IMR-90 (cell line): ENCODE measurements at regions not wholly inside any gene's neighbourhood (a gene's known extent, or its start where the extent isn't known, plus 50 kb on each side); places are given as distances from the start of the nearest gene placed in this dataset.

Source experiments
- ATAC-seq: fragments of 200-7000 bp; cut with Tn5 transposase; 2 replicates; pipeline ENCODE4 v1.9.1; 2020; ENCODE audit warnings: low read depth, mild to moderate bottlenecking, moderate library complexity
- BruUV-seq: library from RNA; stranded (reverse); fragments of 400-500 nt; replicated peaks from 2 replicates; lab custom pipeline; 2021; lab: Mats Ljungman, UMichigan
- CTCF ChIA-PET: fragments of 300-600 bp; formaldehyde crosslinking; extraction: SDS; loops from one replicate; lab custom pipeline; 2021; ENCODE audit warnings: antibody characterized with exemption; lab: Yijun Ruan, JAX
- POLR2A ChIA-PET: fragments of 300-600 bp; sonication (Branson Sonifier 250); formaldehyde crosslinking; loops from one replicate; lab custom pipeline; 2022; ENCODE audit warnings: antibody characterized with exemption; ENCODE audit not compliant: unreplicated experiment; lab: Charles Lee
- DNase-seq: peaks from one replicate; pipeline ENCODE4 v3.0.0; 2013
- H2AFZ ChIP-seq: replicated peaks from 2 replicates; pipeline ENCODE3; 2013; ENCODE audit warnings: low read length, mild to moderate bottlenecking; ENCODE audit not compliant: poor library complexity
- H2AK5ac ChIP-seq: 2 replicates; pipeline ENCODE4 v1.6.1; 2013; ENCODE audit warnings: low read depth, low read length, inconsistent platforms
- H2AK9ac ChIP-seq: replicated peaks from 2 replicates; pipeline ENCODE3; 2013; ENCODE audit warnings: mild to moderate bottlenecking, low read depth, low read length, moderate library complexity; ENCODE audit not compliant: poor library complexity
- H2BK120ac ChIP-seq: 2 replicates; pipeline ENCODE4 v1.6.1; 2013; ENCODE audit warnings: low read depth, low read length, inconsistent platforms
- H2BK15ac ChIP-seq: 3 replicates; pipeline ENCODE4 v1.6.1; 2013; ENCODE audit warnings: low read depth, low read length, inconsistent platforms
- H2BK20ac ChIP-seq: 2 replicates; pipeline ENCODE4 v1.6.1; 2013; ENCODE audit warnings: low read depth, mild to moderate bottlenecking, inconsistent platforms, low read length, moderate library complexity
- H2BK5ac ChIP-seq: 2 replicates; pipeline ENCODE4 v1.6.1; 2013; ENCODE audit warnings: mild to moderate bottlenecking, low read depth, low read length, inconsistent platforms; ENCODE audit not compliant: poor library complexity, severe bottlenecking
- H3K14ac ChIP-seq: replicated peaks from 2 replicates; pipeline ENCODE4 v1.6.1; 2013; ENCODE audit warnings: low read depth, low read length, inconsistent platforms
- H3K18ac ChIP-seq: 2 replicates; pipeline ENCODE4 v1.6.1; 2013; ENCODE audit warnings: low read depth, low read length, control low read depth
- H3K23ac ChIP-seq: 2 replicates; pipeline ENCODE4 v1.6.1; 2013; ENCODE audit warnings: low read depth, low read length, inconsistent platforms
- H3K27ac ChIP-seq: 2 replicates; pipeline ENCODE4 v1.5.1; 2013; ENCODE audit warnings: mild to moderate bottlenecking, control low read depth, low read length; ENCODE audit not compliant: insufficient read depth
- H3K27me3 ChIP-seq: 2 replicates; pipeline ENCODE4 v1.6.1; 2013; ENCODE audit warnings: low read length; ENCODE audit not compliant: control insufficient read depth, insufficient read depth
- H3K36me3 ChIP-seq: 2 replicates; pipeline ENCODE4 v1.6.1; 2013; ENCODE audit warnings: low read length, mixed read lengths; ENCODE audit not compliant: control insufficient read depth, insufficient read depth
- H3K4ac ChIP-seq: 2 replicates; pipeline ENCODE4 v1.6.1; 2013; ENCODE audit warnings: low read depth, low read length, inconsistent platforms
- H3K4me1 ChIP-seq: 2 replicates; pipeline ENCODE4 v1.6.1; 2013; ENCODE audit warnings: low read length, mixed read lengths; ENCODE audit not compliant: control insufficient read depth, insufficient read depth
- H3K4me2 ChIP-seq: 2 replicates; pipeline ENCODE4 v1.6.1; 2013; ENCODE audit warnings: low read depth, mild to moderate bottlenecking, control low read depth, low read length, moderate library complexity
- H3K4me3 ChIP-seq: 2 replicates; pipeline ENCODE4 v1.5.1; 2013; ENCODE audit warnings: low read depth, mild to moderate bottlenecking, control low read depth, low read length, moderate library complexity; ENCODE audit not compliant: insufficient read depth
- H3K56ac ChIP-seq: 2 replicates; pipeline ENCODE4 v1.6.1; 2013; ENCODE audit warnings: low read length, inconsistent platforms; ENCODE audit not compliant: insufficient read depth; ENCODE audit errors: extremely low read depth
- H3K79me1 ChIP-seq, 2 experiments: 2 replicates each; pipeline ENCODE4 v1.6.1; 2013; ENCODE audit warnings: low read length in 2 of 2, inconsistent platforms in 1 of 2, low read depth in 1 of 2
- H3K9ac ChIP-seq: 2 replicates; pipeline ENCODE4 v1.6.1; 2013; ENCODE audit warnings: low read depth, low read length, control low read depth
- H3K9me1 ChIP-seq: 2 replicates; pipeline ENCODE4 v1.6.1; 2013; ENCODE audit warnings: low read length, inconsistent platforms; ENCODE audit not compliant: insufficient read depth
- H3K9me3 ChIP-seq: 2 replicates; pipeline ENCODE4 v1.6.1; 2013; ENCODE audit warnings: low read length; ENCODE audit not compliant: control insufficient read depth, insufficient read depth
- H4K20me1 ChIP-seq: 2 replicates; pipeline ENCODE4 v1.6.1; 2013; ENCODE audit warnings: low read length, inconsistent platforms; ENCODE audit not compliant: insufficient read depth
- H4K5ac ChIP-seq: 2 replicates; pipeline ENCODE4 v1.6.1; 2013; ENCODE audit warnings: mild to moderate bottlenecking, low read depth, low read length, control low read depth
- H4K8ac ChIP-seq, 2 experiments: 2 replicates each; pipeline ENCODE4 v1.6.1; 2013; ENCODE audit warnings: low read depth in 2 of 2, low read length in 2 of 2, control low read depth in 1 of 2, inconsistent platforms in 1 of 2
- H4K91ac ChIP-seq: 2 replicates; pipeline ENCODE4 v1.6.1; 2013; ENCODE audit warnings: low read depth, low read length, inconsistent platforms; ENCODE audit not compliant: insufficient read depth
- BHLHE40 ChIP-seq: fragments of 150-350 bp; IDR thresholded peaks from 2 replicates; pipeline ENCODE4 v1.6.1; 2016; ENCODE audit warnings: mild to moderate bottlenecking, low read depth, low read length
- CEBPB ChIP-seq: IDR thresholded peaks from 2 replicates; pipeline ENCODE4 v1.6.1; 2012; ENCODE audit warnings: low read depth, low read length, improper control_type of control experiment
- CHD1 ChIP-seq: IDR thresholded peaks from 2 replicates; pipeline ENCODE4 v1.6.1; 2012; ENCODE audit warnings: low read depth, low read length, improper control_type of control experiment
- FOS ChIP-seq: fragments of 150-350 bp; IDR thresholded peaks from 2 replicates; pipeline ENCODE4 v1.6.1; 2016; ENCODE audit warnings: low read depth, low read length
- MAFK ChIP-seq: IDR thresholded peaks from 2 replicates; pipeline ENCODE4 v1.6.1; 2012; ENCODE audit warnings: low read depth, low read length, improper control_type of control experiment
- MAZ ChIP-seq: IDR thresholded peaks from 2 replicates; pipeline ENCODE4 v1.6.1; 2012; ENCODE audit warnings: low read depth, mild to moderate bottlenecking, low read length, improper control_type of control experiment, moderate library complexity, borderline replicate concordance
- MXI1 ChIP-seq: IDR thresholded peaks from 2 replicates; pipeline ENCODE4 v1.6.1; 2012; ENCODE audit warnings: low read depth, mild to moderate bottlenecking, low read length, moderate library complexity, borderline replicate concordance
- POLR2A ChIP-seq: IDR thresholded peaks from 2 replicates; pipeline ENCODE4 v1.6.1; 2012; ENCODE audit warnings: mild to moderate bottlenecking, low read depth, low read length
- RAD21 ChIP-seq: IDR thresholded peaks from 2 replicates; pipeline ENCODE4 v1.6.1; 2012; ENCODE audit warnings: low read length, improper control_type of control experiment
- RCOR1 ChIP-seq: IDR thresholded peaks from 2 replicates; pipeline ENCODE4 v1.6.1; 2012; ENCODE audit warnings: mild to moderate bottlenecking, low read length, improper control_type of control experiment; ENCODE audit not compliant: insufficient replicate concordance
- RFX5 ChIP-seq: IDR thresholded peaks from 2 replicates; pipeline ENCODE4 v1.8.0; 2012; ENCODE audit warnings: low read depth, mild to moderate bottlenecking, low read length, moderate library complexity
- SMC3 ChIP-seq: fragments of 150-350 bp; IDR thresholded peaks from 2 replicates; pipeline ENCODE4 v1.6.1; 2016; ENCODE audit warnings: low read depth, mild to moderate bottlenecking, antibody characterized with exemption, low read length, moderate library complexity
- dilution Hi-C: fragments of 300-500 bp; cut with HindIII; formaldehyde crosslinking; loops from one replicate; pipeline ENCODE4 v1.14.3; 2018; ENCODE audit warnings: low sequenced_read_pairs; ENCODE audit not compliant: unreplicated experiment
- in situ Hi-C: fragments of 300-500 bp; cut with MboI; formaldehyde crosslinking; loops from 3 replicates; pipeline ENCODE4 v1.14.3; 2019; ENCODE audit warnings: low sequenced_read_pairs, inconsistent platforms, mixed read lengths
- intact Hi-C: fragments of 100-400 bp; cut with micrococcal nuclease; formaldehyde crosslinking; loops from 2 replicates; pipeline ENCODE4 v1.10.0; 2022
- TF ChIP-seq, protein P1 (sequence below): fragments of 150-350 bp; IDR thresholded peaks from 2 replicates; pipeline ENCODE4 v1.6.1; 2016; ENCODE audit warnings: low read depth, mild to moderate bottlenecking, low read length, moderate library complexity, borderline replicate concordance
- TF ChIP-seq, protein P2 (sequence below): fragments of 150-350 bp; IDR thresholded peaks from 2 replicates; pipeline ENCODE4 v1.6.1; 2017; ENCODE audit warnings: mild to moderate bottlenecking, antibody characterized with exemption, low read length, low read depth

DNA sequence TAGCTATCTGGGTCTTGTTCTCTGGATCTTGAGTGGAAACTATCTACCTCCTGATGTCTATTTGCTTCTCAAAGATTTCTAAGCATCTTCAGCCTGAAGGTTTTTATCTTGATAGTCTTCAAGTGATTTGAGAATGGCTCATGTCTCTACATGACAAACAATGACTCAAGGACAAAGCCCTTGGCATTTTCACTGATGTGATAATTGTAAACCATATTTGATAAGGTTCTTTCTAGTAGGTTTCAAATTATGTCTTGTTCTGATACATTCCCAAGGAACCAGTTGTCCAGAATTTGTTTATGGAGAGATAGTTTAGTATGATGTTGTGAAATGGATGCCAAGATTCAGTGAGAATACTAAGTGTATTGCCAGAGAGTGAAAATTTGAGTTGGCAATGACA lies 1079.3 kb upstream of the CDH9 start:
- Histone ChIP-seq H2BK15ac (no peak overlapping the region), H2AFZ (no peak overlapping the region), H3K4ac (no peak overlapping the region), H3K56ac (no peak overlapping the region), H2BK20ac (no peak overlapping the region), H3K27me3 (no peaks in the 10 kb centered on the region), H4K91ac (no peak overlapping the region), H3K9ac (no peak overlapping the region), H2AK9ac (no peak overlapping the region), H3K4me1 (no peaks in the 10 kb centered on the region), H4K5ac (no peak overlapping the region), H3K9me3 (no peaks in the 10 kb centered on the region; the same call in 1 of the 2 replicates), H3K23ac (no peak overlapping the region), H3K27ac (no peak overlapping the region), H3K36me3 (no peaks in the 10 kb centered on the region), H2AK5ac (no peak overlapping the region), H3K79me1 (no peaks in the 10 kb centered on the region), H3K4me3 (no peak overlapping the region), H3K14ac (no peak overlapping the region), H2BK120ac (no peak overlapping the region), H3K9me1 (no peaks in the 10 kb centered on the region), H3K4me2 (no peak overlapping the region), H3K18ac (no peak overlapping the region), H4K20me1 (no peaks in the 10 kb centered on the region), H2BK5ac (no peak overlapping the region), H4K8ac (no peak overlapping the region)
- BruUV-seq, result no TSS peak
- dilution Hi-C loops, result no loop called here
- POLR2A ChIA-PET, result no interaction called here
- CTCF ChIA-PET, result no interaction called here
- intact Hi-C loops, result no loop called here
- in situ Hi-C loops, result no loop called here
- DNase-seq, result no peak
- no peak for ATAC-seq
- TF ChIP-seq, protein P1, sequence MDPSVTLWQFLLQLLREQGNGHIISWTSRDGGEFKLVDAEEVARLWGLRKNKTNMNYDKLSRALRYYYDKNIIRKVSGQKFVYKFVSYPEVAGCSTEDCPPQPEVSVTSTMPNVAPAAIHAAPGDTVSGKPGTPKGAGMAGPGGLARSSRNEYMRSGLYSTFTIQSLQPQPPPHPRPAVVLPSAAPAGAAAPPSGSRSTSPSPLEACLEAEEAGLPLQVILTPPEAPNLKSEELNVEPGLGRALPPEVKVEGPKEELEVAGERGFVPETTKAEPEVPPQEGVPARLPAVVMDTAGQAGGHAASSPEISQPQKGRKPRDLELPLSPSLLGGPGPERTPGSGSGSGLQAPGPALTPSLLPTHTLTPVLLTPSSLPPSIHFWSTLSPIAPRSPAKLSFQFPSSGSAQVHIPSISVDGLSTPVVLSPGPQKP, result no peak
- TF ChIP-seq, protein P2, sequence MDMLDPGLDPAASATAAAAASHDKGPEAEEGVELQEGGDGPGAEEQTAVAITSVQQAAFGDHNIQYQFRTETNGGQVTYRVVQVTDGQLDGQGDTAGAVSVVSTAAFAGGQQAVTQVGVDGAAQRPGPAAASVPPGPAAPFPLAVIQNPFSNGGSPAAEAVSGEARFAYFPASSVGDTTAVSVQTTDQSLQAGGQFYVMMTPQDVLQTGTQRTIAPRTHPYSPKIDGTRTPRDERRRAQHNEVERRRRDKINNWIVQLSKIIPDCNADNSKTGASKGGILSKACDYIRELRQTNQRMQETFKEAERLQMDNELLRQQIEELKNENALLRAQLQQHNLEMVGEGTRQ, result no peak
- TF ChIP-seq BHLHE40 (no peak), MXI1 (no peak), CEBPB (no peak), RFX5 (no peak), FOS (no peak), CHD1 (no peak), RCOR1 (no peak), SMC3 (no peak), RAD21 (no peak), POLR2A (no peak), MAZ (no peak), MAFK (no peak)
